ENCODE measurements at regions not wholly inside any gene's neighbourhood (a gene's known extent, or its start where the extent isn't known, plus 50 kb on each side); places are given as distances from the start of the nearest gene placed in this dataset.

DNA sequence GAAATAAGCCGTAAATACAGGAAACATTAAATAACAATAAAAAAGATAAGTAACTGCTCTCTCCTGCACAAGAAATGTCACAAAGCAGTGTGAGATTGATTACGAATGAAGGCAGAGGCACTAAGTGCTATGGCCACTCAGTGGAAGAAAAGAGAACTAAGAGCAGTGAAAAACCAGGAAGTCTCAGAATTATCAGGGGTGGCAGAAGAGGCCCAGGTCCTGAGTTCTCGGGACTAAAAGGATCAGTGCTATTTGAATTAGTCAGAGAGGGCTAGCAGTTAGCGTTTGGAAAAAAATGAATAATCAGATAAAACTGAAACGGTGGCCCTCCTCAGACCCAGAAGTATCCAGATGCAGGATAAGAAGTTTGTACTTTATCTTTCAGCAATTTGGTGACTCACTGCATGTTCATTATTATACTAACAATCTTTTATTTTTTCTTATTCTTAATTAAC is 367.1 kb downstream of the ZEB2 start:
- H3K9me3 Mint-ChIP-seq, result no peaks in the 10 kb centered on the region
- ChIA-PET CTCF (no interaction called here), POLR2A (no interaction called here)
- no peaks in the 10 kb centered on the region for H3K4me1 Mint-ChIP-seq
- no peaks in the 10 kb centered on the region for H3K27me3 Mint-ChIP-seq
- no peak overlapping the region for H3K27ac Mint-ChIP-seq
- no peak for DNase-seq
- H3K36me3 Mint-ChIP-seq (ENCODE audit: low read depth), result peaks cover 7% of the 10 kb centered on the region
- H3K4me3 Mint-ChIP-seq, result no peak overlapping the region

DNA sequence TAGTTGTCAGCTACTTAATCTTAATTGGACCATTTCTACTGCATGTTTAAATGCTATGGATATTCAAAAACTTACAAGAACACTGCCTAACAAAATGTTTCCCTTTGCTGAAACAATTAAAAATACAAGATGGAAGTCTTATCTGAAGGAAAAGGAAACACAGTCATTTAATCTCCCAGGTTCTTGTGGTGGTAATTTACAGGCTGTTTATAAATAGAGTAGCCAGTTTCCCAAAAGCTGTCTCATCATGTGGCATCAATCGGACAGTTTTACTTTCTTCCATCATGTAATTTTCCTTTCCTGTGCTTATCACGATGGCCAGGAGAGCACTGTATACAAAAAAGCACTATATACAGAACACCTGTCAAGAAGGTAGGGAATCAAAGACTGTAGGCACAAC is 368.1 kb downstream of the ZEB2 start:
- H3K27ac Mint-ChIP-seq, result no peak overlapping the region
- no peak overlapping the region for H3K4me3 Mint-ChIP-seq
- ChIA-PET POLR2A (no interaction called here), CTCF (interaction anchor here (0.7 kb wide), 1 partner anchor 128 kb away, joined by 4 read pairs; no protein-coding TSS in a partner anchor)
- H3K36me3 Mint-ChIP-seq (ENCODE audit: low read depth), result peaks cover 7% of the 10 kb centered on the region
- no peaks in the 10 kb centered on the region for H3K27me3 Mint-ChIP-seq
- no peaks in the 10 kb centered on the region for H3K4me1 Mint-ChIP-seq
- no peak for DNase-seq
- no peaks in the 10 kb centered on the region for H3K9me3 Mint-ChIP-seq

DNA sequence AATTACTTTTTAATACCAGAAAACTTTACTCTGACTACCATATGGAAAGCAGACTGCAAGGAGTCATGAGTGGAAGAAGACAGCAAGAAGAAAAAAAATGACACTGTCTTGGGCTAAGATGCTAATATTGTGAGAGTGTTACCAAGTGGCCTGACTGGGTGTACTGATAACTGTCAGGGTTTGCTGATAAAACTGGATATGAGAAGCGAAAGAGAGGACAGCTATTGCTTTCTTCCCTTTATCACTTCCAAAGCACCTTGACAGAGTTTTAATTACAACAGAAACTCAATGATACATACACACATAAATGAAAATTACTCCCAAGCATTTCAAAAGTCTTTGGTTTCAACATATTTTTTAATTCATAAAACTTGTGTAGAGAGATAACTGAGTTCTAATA is 368.5 kb downstream of the ZEB2 start:
- H3K27ac Mint-ChIP-seq, result no peak overlapping the region
- DNase-seq, result no peak
- H3K4me1 Mint-ChIP-seq, result no peaks in the 10 kb centered on the region
- CTCF ChIA-PET, result interaction anchor here (0.7 kb wide), 1 partner anchor 128 kb away, joined by 4 read pairs; no protein-coding TSS in a partner anchor
- no peaks in the 10 kb centered on the region for H3K9me3 Mint-ChIP-seq
- H3K27me3 Mint-ChIP-seq, result no peaks in the 10 kb centered on the region
- POLR2A ChIA-PET, result no interaction called here
- peaks cover 7% of the 10 kb centered on the region for H3K36me3 Mint-ChIP-seq (ENCODE audit: low read depth)
- H3K4me3 Mint-ChIP-seq, result no peak overlapping the region

DNA sequence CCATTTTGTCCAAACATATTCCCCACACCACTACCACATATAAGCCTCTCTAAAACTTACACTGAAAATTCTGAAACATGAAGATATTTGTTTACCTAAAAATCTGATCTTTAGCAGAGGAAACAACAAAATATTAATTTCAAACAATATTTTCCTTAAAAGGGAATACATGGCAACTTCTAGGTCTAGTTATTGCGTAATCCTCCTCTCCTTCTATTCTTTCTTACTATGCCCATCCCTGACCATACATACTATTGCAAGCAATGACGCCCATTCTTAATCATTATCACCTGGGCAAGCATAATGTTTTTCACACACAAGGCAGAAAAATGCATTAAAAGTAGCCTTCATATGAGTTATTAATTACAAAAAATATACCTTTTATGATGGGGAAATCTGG is 372.6 kb downstream of the ZEB2 start:
- Mint-ChIP-seq H3K4me1 (no peaks in the 10 kb centered on the region), H3K4me3 (no peak overlapping the region), H3K27ac (no peak overlapping the region), H3K27me3 (no peaks in the 10 kb centered on the region), H3K36me3 (ENCODE audit: low read depth) (peaks cover 10% of the 10 kb centered on the region), H3K9me3 (no peaks in the 10 kb centered on the region)
- CTCF ChIA-PET, result no interaction called here
- no peak for DNase-seq
- POLR2A ChIA-PET, result no interaction called here

- Mint-ChIP-seq H3K27me3 (no peaks in the 10 kb centered on the region), H3K4me1 (no peaks in the 10 kb centered on the region), H3K4me3 (no peak overlapping the region), H3K9me3 (no peaks in the 10 kb centered on the region), H3K36me3 (ENCODE audit: low read depth) (peaks cover 10% of the 10 kb centered on the region), H3K27ac (no peak overlapping the region)
- ChIA-PET POLR2A (no interaction called here), CTCF (no interaction called here)
- no peak for DNase-seq
These were observed 373.0 kb downstream of the ZEB2 start for GRCh38 chr2:144146876-144147275.

DNA sequence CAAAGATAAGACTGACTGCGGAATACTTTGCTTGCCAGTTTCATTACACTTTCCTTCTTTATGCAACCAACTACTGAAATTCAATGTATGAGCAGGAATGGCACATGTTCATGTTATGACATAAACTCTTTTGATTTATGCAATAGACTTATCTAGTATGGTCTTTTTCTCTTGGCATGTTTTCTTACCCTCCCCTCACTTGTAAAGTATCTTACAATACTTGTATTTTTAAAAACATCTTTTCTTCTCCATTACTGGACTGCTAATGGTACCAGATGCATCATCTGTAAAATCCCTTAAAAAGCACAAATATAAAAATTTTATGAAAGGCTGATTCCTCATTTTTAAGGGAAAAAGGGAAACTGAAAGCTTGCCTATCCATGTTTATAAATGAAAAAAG is 373.8 kb downstream of the ZEB2 start:
- Mint-ChIP-seq H3K27ac (no peak overlapping the region), H3K9me3 (no peaks in the 10 kb centered on the region), H3K27me3 (no peaks in the 10 kb centered on the region), H3K4me1 (no peaks in the 10 kb centered on the region), H3K36me3 (ENCODE audit: low read depth) (peaks cover 13% of the 10 kb centered on the region), H3K4me3 (no peak overlapping the region)
- ChIA-PET POLR2A (no interaction called here), CTCF (no interaction called here)
- no peak for DNase-seq

- Mint-ChIP-seq H3K27me3 (no peaks in the 10 kb centered on the region), H3K9me3 (no peaks in the 10 kb centered on the region), H3K4me1 (no peaks in the 10 kb centered on the region), H3K36me3 (ENCODE audit: low read depth) (peaks cover 12% of the 10 kb centered on the region), H3K27ac (no peak overlapping the region), H3K4me3 (no peak overlapping the region)
- ChIA-PET POLR2A (no interaction called here), CTCF (no interaction called here)
- no peak for DNase-seq
These were observed 376.4 kb downstream of the ZEB2 start for GRCh38 chr2:144143294-144144151.

GRCh38 chr2:144140891-144141290 is 379.0 kb downstream of the ZEB2 start:
- CTCF ChIA-PET, result no interaction called here

GRCh38 chr2:144137705-144138428 is 382.1 kb downstream of the ZEB2 start:
- H3K36me3 Mint-ChIP-seq (ENCODE audit: low read depth), result peaks cover 18% of the 10 kb centered on the region
- ChIA-PET POLR2A (no interaction called here), CTCF (no interaction called here)
- no peak overlapping the region for H3K4me3 Mint-ChIP-seq
- no peaks in the 10 kb centered on the region for H3K4me1 Mint-ChIP-seq
- no peaks in the 10 kb centered on the region for H3K9me3 Mint-ChIP-seq
- H3K27ac Mint-ChIP-seq, result no peak overlapping the region
- no peak for DNase-seq
- no peaks in the 10 kb centered on the region for H3K27me3 Mint-ChIP-seq

More at GRCh38 chr2:144140891-144141290, 379.0 kb downstream of the ZEB2 start:
- H3K36me3 Mint-ChIP-seq (ENCODE audit: low read depth), result peaks cover 19% of the 10 kb centered on the region
- DNase-seq, result no peak
- POLR2A ChIA-PET, result no interaction called here
- H3K9me3 Mint-ChIP-seq, result no peaks in the 10 kb centered on the region
- no peaks in the 10 kb centered on the region for H3K4me1 Mint-ChIP-seq
- no peaks in the 10 kb centered on the region for H3K27me3 Mint-ChIP-seq
- no peak overlapping the region for H3K4me3 Mint-ChIP-seq
- no peak overlapping the region for H3K27ac Mint-ChIP-seq

DNA sequence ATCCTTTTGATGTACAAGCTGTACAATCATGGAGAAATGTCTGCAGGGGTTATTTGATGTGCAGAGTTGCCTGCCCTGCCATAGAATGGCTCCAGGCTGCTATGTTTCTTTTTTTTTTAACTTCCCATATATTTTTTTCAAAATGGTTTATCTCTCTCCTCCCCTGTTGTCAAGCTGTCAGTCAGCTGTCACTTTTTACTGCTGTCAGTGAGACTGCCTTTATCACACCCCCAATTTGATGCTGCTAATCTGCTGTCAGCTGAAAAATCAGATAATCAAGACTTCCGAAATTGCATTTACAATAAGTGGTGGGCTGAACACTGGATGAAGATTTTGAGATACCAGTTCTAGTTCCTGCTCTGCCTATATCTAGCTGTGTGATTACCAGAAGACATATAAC is 382.6 kb downstream of the ZEB2 start:
- Mint-ChIP-seq H3K4me3 (no peak overlapping the region), H3K27me3 (no peaks in the 10 kb centered on the region), H3K4me1 (no peaks in the 10 kb centered on the region), H3K9me3 (no peaks in the 10 kb centered on the region), H3K36me3 (ENCODE audit: low read depth) (peaks cover 17% of the 10 kb centered on the region), H3K27ac (no peak overlapping the region)
- ChIA-PET POLR2A (no interaction called here), CTCF (no interaction called here)
- no peak for DNase-seq

DNA sequence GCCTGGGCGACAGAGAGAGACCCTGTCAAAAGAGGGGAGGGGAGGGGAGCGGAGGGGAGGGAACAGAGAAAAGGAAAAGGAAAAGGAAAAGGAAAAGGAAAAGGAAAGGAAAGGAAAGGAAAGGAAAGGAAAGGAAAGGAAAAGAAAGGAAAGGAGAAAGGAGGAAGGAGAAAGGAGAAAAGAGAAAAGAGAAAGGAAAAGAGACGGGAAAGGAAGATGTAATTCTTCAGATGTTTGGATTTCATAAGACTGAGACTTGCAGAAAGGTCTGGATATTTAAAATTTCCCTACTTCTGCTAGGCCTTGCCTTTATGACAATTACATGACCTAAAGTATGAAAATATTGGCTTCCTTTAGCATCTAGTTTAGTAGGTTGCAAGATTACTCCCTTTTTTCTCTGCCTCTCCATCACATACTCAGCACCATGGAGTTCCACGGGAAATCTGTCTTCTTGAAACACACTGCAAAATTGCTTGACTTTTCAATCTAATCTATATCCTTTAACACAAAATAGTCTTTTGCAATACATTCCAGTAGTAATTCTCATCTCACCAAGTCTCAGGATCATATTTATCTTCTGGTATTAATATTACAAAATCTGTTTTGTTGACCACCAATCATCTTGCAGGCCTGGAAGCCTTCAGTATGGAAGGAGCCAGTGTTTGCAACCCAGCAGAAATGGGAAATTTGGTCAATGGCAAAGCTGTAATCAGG is 383.5 kb downstream of the ZEB2 start:
- POLR2A ChIA-PET, result no interaction called here
- no peak overlapping the region for H3K4me3 Mint-ChIP-seq
- H3K4me1 Mint-ChIP-seq, result peaks cover 1% of the 10 kb centered on the region
- no peaks in the 10 kb centered on the region for H3K27me3 Mint-ChIP-seq
- H3K9me3 Mint-ChIP-seq, result no peaks in the 10 kb centered on the region
- peaks cover 16% of the 10 kb centered on the region for H3K36me3 Mint-ChIP-seq (ENCODE audit: low read depth)
- CTCF ChIA-PET, result no interaction called here
- no peak overlapping the region for H3K27ac Mint-ChIP-seq
- no peak for DNase-seq

GRCh38 chr2:144133936-144134665 is 385.8 kb downstream of the ZEB2 start:
- Mint-ChIP-seq H3K27me3 (no peaks in the 10 kb centered on the region), H3K4me3 (no peak overlapping the region), H3K4me1 (peaks cover 11% of the 10 kb centered on the region), H3K27ac (no peak overlapping the region), H3K36me3 (ENCODE audit: low read depth) (peaks cover 16% of the 10 kb centered on the region), H3K9me3 (no peaks in the 10 kb centered on the region)
- CTCF ChIA-PET, result no interaction called here
- DNase-seq, result no peak
- POLR2A ChIA-PET, result no interaction called here

- Mint-ChIP-seq H3K27ac (no peak overlapping the region), H3K4me3 (no peak overlapping the region), H3K36me3 (ENCODE audit: low read depth) (peaks cover 9% of the 10 kb centered on the region), H3K9me3 (no peaks in the 10 kb centered on the region), H3K27me3 (no peaks in the 10 kb centered on the region), H3K4me1 (peaks cover 20% of the 10 kb centered on the region)
- ChIA-PET CTCF (no interaction called here), POLR2A (no interaction called here)
- no peak for DNase-seq
These were observed 387.6 kb downstream of the ZEB2 start for GRCh38 chr2:144132357-144132756.
